ENCODE measurements at regions not wholly inside any gene's neighbourhood (a gene's known extent, or its start where the extent isn't known, plus 50 kb on each side); places are given as distances from the start of the nearest gene placed in this dataset.

- TF ChIP-seq SUZ12 (IDR thresholded peaks at IDR 0.05) (no peak), BHLHE40 (IDR thresholded peaks at IDR 0.05; ENCODE audit: borderline replicate concordance) (no peak), NFRKB (IDR thresholded peaks at IDR 0.05) (no peak), PKNOX1 (IDR thresholded peaks at IDR 0.05) (no peak), ZNF384 (IDR thresholded peaks at IDR 0.05) (no peak), FOXA1 (IDR thresholded peaks at IDR 0.05) (no peak), SP1 (IDR thresholded peaks at IDR 0.05) (no peak), FOXK2 (IDR thresholded peaks at IDR 0.05) (no peak), L3MBTL2 (conservative IDR thresholded peaks at IDR 0.05) (no peak), ELF4 (IDR thresholded peaks at IDR 0.05) (no peak), FOXM1 (IDR thresholded peaks at IDR 0.05; ENCODE audit: borderline replicate concordance) (no peak), TARDBP (IDR thresholded peaks at IDR 0.05) (no peak)
Observed at GRCh38 chr6:108768792-108769524, 79.3 kb upstream of the ARMC2 start.

Measured in HEK293T (cell line).